RKO (cell line): ENCODE measurements at regions not wholly inside any gene's neighbourhood (a gene's known extent, or its start where the extent isn't known, plus 50 kb on each side); places are given as distances from the start of the nearest gene placed in this dataset.
"Not testable (repeated sequence)": the region's sequence is repeated elsewhere in the genome, so short reads cannot be mapped to it uniquely, and the experiment has no call there.

Source experiments
- DNase-seq: peaks from one replicate; pipeline ENCODE4 v3.0.0-alpha.2; 2016; ENCODE audit warnings: low spot score

- DNase-seq, result not testable (repeated sequence)
Measured at GRCh38 chr6:11452106-11452505, 85.4 kb upstream of the TMEM170B start.

GRCh38 chr6:11450037-11450436 is 87.5 kb upstream of the TMEM170B start:
- no peak for DNase-seq

- DNase-seq, result no peak
Measured at GRCh38 chr6:11449408-11449807, 88.1 kb upstream of the TMEM170B start.

GRCh38 chr6:11448038-11448437 is 89.5 kb upstream of the TMEM170B start:
- no peak for DNase-seq

GRCh38 chr6:11447265-11447664 is 90.3 kb upstream of the TMEM170B start:
- no peak for DNase-seq

- no peak for DNase-seq
Measured at GRCh38 chr6:11445146-11445545, 92.4 kb upstream of the TMEM170B start.

- not testable (repeated sequence) for DNase-seq
Measured at GRCh38 chr6:11443125-11443524, 94.4 kb upstream of the TMEM170B start.

GRCh38 chr6:11442495-11442894 is 95.1 kb upstream of the TMEM170B start:
- no peak for DNase-seq

GRCh38 chr6:11439876-11440275 is 97.7 kb upstream of the TMEM170B start:
- DNase-seq, result no peak

- no peak for DNase-seq
Measured at GRCh38 chr6:11439017-11439420, 98.5 kb upstream of the TMEM170B start.

- DNase-seq, result no peak
Measured at GRCh38 chr6:11437824-11438459, 99.6 kb upstream of the TMEM170B start.

GRCh38 chr6:11436508-11437096 is 100.9 kb upstream of the TMEM170B start:
- no peak for DNase-seq

GRCh38 chr6:11434565-11435326 is 102.8 kb upstream of the TMEM170B start:
- no peak for DNase-seq

GRCh38 chr6:11433860-11434259 is 103.7 kb upstream of the TMEM170B start:
- no peak for DNase-seq

GRCh38 chr6:11432713-11433450 is 104.7 kb upstream of the TMEM170B start:
- DNase-seq, result peak; percentile 24

- no peak for DNase-seq
Measured at GRCh38 chr6:11432091-11432490, 105.5 kb upstream of the TMEM170B start.

- DNase-seq, result no peak
Measured at GRCh38 chr6:11431455-11431937, 106.1 kb upstream of the TMEM170B start.

GRCh38 chr6:11430036-11430435 is 107.5 kb upstream of the TMEM170B start:
- no peak for DNase-seq

- DNase-seq, result no peak
Measured at GRCh38 chr6:11429577-11429976, 108.0 kb upstream of the TMEM170B start.

GRCh38 chr6:11428895-11429294 is 108.7 kb upstream of the TMEM170B start:
- no peak for DNase-seq

- no peak for DNase-seq
Measured at GRCh38 chr6:11428371-11428770, 109.2 kb upstream of the TMEM170B start.

GRCh38 chr6:11427723-11428245 is 109.8 kb upstream of the TMEM170B start:
- no peak for DNase-seq
